H1 (cell line): ENCODE measurements at regions not wholly inside any gene's neighbourhood (a gene's known extent, or its start where the extent isn't known, plus 50 kb on each side); places are given as distances from the start of the nearest gene placed in this dataset.

Experiments
- CTCF ChIA-PET: fragments of 300-600 bp; sonication (Branson Sonifier 250); formaldehyde crosslinking; loops from one replicate; lab custom pipeline; 2021; ENCODE audit not compliant: partially characterized antibody; lab: Charles Lee
- POLR2A ChIA-PET: fragments of 300-600 bp; sonication (Branson Sonifier 250); formaldehyde crosslinking; loops from one replicate; lab custom pipeline; 2021; ENCODE audit warnings: inconsistent platforms; ENCODE audit not compliant: partially characterized antibody; lab: Charles Lee
- DNase-seq, 2 experiments: peaks; one replicate each; pipeline versions ENCODE4 v3.0.0 to v3.0.0-alpha.2; 2010 to 2022; ENCODE audit warnings: low spot score in 2 of 2, low read depth in 1 of 2, mixed read lengths in 1 of 2
- FAIRE-seq: peaks from 2 replicates; lab custom pipeline; 2011; peaks lifted over from hg19 to GRCh38; lab: Jason Lieb, UNC
- H2AFZ ChIP-seq: 2 replicates; pipeline ENCODE4 v1.8.1; 2012; ENCODE audit warnings: low read length, inconsistent platforms
- H2AK5ac ChIP-seq: 2 replicates; pipeline ENCODE4 v1.6.1; 2013; ENCODE audit warnings: low read depth, low read length
- H2BK120ac ChIP-seq: replicated peaks from 2 replicates; pipeline ENCODE3; 2013; ENCODE audit warnings: low read depth, low read length, inconsistent platforms
- H2BK12ac ChIP-seq: 2 replicates; pipeline ENCODE4 v1.6.1; 2013; ENCODE audit warnings: low read depth, low read length
- H2BK15ac ChIP-seq: 2 replicates; pipeline ENCODE4 v1.6.1; 2013; ENCODE audit warnings: low read length
- H2BK20ac ChIP-seq: 2 replicates; pipeline ENCODE4 v1.6.1; 2013; ENCODE audit warnings: low read length
- H2BK5ac ChIP-seq: 2 replicates; pipeline ENCODE4 v1.6.1; 2013; ENCODE audit warnings: low read depth, low read length
- H3K14ac ChIP-seq: 2 replicates; pipeline ENCODE4 v1.6.1; 2013; ENCODE audit warnings: inconsistent platforms; ENCODE audit not compliant: insufficient read length
- H3K18ac ChIP-seq: 2 replicates; pipeline ENCODE4 v1.6.1; 2013; ENCODE audit warnings: low read length; ENCODE audit errors: extremely low read depth
- H3K23ac ChIP-seq: 2 replicates; pipeline ENCODE4 v1.6.1; 2013; ENCODE audit warnings: inconsistent platforms; ENCODE audit not compliant: insufficient read length
- H3K23me2 ChIP-seq: 2 replicates; pipeline ENCODE4 v1.6.1; 2013; ENCODE audit warnings: low read depth, low read length
- H3K27ac ChIP-seq: 2 replicates; pipeline ENCODE4 v1.6.1; 2011; ENCODE audit warnings: low read depth, low read length, inconsistent platforms
- H3K27me3 ChIP-seq, 4 experiments: replicated peaks in 1 of 4; 1 replicate in 1 of 4; 2 replicates in 3 of 4; pipeline versions ENCODE4 v1.6.1 to v1.8.1; 2011 to 2013; ENCODE audit warnings: low read length in 3 of 4, mild to moderate bottlenecking in 3 of 4, inconsistent platforms in 2 of 4, mixed read lengths in 2 of 4, moderate library complexity in 1 of 4; ENCODE audit not compliant: control insufficient read depth in 3 of 4, insufficient read depth in 3 of 4; ENCODE audit errors: extremely low read depth in 1 of 4
- H3K36me3 ChIP-seq, 4 experiments: 2 replicates each; pipeline versions ENCODE4 v1.6.1 to v1.8.1; 2011 to 2013; ENCODE audit warnings: mild to moderate bottlenecking in 4 of 4, low read length in 3 of 4, moderate library complexity in 2 of 4, control low read depth in 1 of 4, inconsistent platforms in 1 of 4; ENCODE audit not compliant: insufficient read depth in 4 of 4, control insufficient read depth in 2 of 4
- H3K4ac ChIP-seq: replicated peaks from 2 replicates; pipeline ENCODE3; 2013; ENCODE audit warnings: low read length, low read depth, mixed read lengths, inconsistent platforms; ENCODE audit not compliant: insufficient read length
- H3K4me1 ChIP-seq, 4 experiments: replicated peaks in 1 of 4; 1 replicate in 1 of 4; 2 replicates in 3 of 4; pipeline versions ENCODE4 v1.6.1 to v1.8.1; 2011 to 2013; ENCODE audit warnings: low read length in 3 of 4, inconsistent platforms in 2 of 4, mixed read lengths in 1 of 4; ENCODE audit not compliant: insufficient read depth in 4 of 4, control insufficient read depth in 3 of 4
- H3K4me2 ChIP-seq, 2 experiments: 2 replicates each; pipeline versions ENCODE4 v1.6.1 to v1.8.1; 2011 to 2013; ENCODE audit warnings: low read depth in 2 of 2, low read length in 2 of 2, control low read depth in 1 of 2, inconsistent platforms in 1 of 2, mild to moderate bottlenecking in 1 of 2; ENCODE audit not compliant: insufficient read depth in 1 of 2
- H3K4me3 ChIP-seq, 4 experiments: fragments of 200-600, 300-600 bp in 1 of 4; sonication (generic), shearing (Covaris generic), sonication (Bioruptor Twin) in 1 of 4; 2 replicates each; pipeline versions ENCODE4 v1.5.1 to v1.8.1; 2011 to 2016; ENCODE audit warnings: low read length in 4 of 4, low read depth in 3 of 4, control low read depth in 2 of 4, inconsistent platforms in 2 of 4, mild to moderate bottlenecking in 2 of 4, mixed read lengths in 1 of 4, moderate library complexity in 1 of 4; ENCODE audit not compliant: insufficient read depth in 2 of 4; ENCODE audit errors: extremely low read depth in 1 of 4
- H3K56ac ChIP-seq: replicated peaks from 2 replicates; pipeline ENCODE3; 2013; ENCODE audit warnings: low read depth, mild to moderate bottlenecking, mixed read lengths, low read length, inconsistent platforms; ENCODE audit not compliant: insufficient read length
- H3K79me1 ChIP-seq: 2 replicates; pipeline ENCODE4 v1.6.1; 2013; ENCODE audit warnings: low read depth, low read length, control low read depth
- H3K79me2 ChIP-seq, 2 experiments: 2 replicates each; pipeline versions ENCODE4 v1.6.1 to v1.8.1; 2012 to 2013; ENCODE audit warnings: low read length in 2 of 2, mild to moderate bottlenecking in 2 of 2, inconsistent platforms in 1 of 2; ENCODE audit not compliant: insufficient read depth in 2 of 2, control insufficient read depth in 1 of 2
- H3K9ac ChIP-seq, 4 experiments: replicated peaks in 1 of 4; 1 replicate in 1 of 4; 2 replicates in 3 of 4; pipeline versions ENCODE4 v1.6.1 to v1.8.1; 2011 to 2013; ENCODE audit warnings: low read depth in 3 of 4, low read length in 3 of 4, control low read depth in 2 of 4, mild to moderate bottlenecking in 2 of 4, moderate library complexity in 2 of 4, inconsistent platforms in 1 of 4; ENCODE audit errors: extremely low read depth in 1 of 4
- H3K9me3 ChIP-seq, 2 experiments: 2 replicates each; pipeline versions ENCODE4 v1.6.1 to v1.8.1; 2012 to 2013; ENCODE audit warnings: mild to moderate bottlenecking in 2 of 2, moderate library complexity in 2 of 2, control low read depth in 1 of 2, inconsistent platforms in 1 of 2, low read depth in 1 of 2, low read length in 1 of 2, mixed read lengths in 1 of 2; ENCODE audit not compliant: insufficient read depth in 2 of 2
- H4K20me1 ChIP-seq, 2 experiments: replicated peaks in 1 of 2; 2 replicates each; pipeline versions ENCODE3 to v1.8.1; 2011 to 2013; ENCODE audit warnings: inconsistent platforms in 2 of 2, low read length in 2 of 2, mild to moderate bottlenecking in 1 of 2; ENCODE audit not compliant: insufficient read depth in 2 of 2, control insufficient read depth in 1 of 2
- H4K5ac ChIP-seq: 2 replicates; pipeline ENCODE4 v1.6.1; 2013; ENCODE audit warnings: low read length, low read depth, mixed read lengths, inconsistent platforms; ENCODE audit not compliant: insufficient read length
- H4K8ac ChIP-seq: 2 replicates; pipeline ENCODE4 v1.8.0; 2013; ENCODE audit warnings: mild to moderate bottlenecking, moderate library complexity, low read length, inconsistent platforms; ENCODE audit not compliant: insufficient read depth; ENCODE audit errors: extremely low read depth
- H4K91ac ChIP-seq: replicated peaks from 2 replicates; pipeline ENCODE3; 2013; ENCODE audit warnings: low read length, mixed read lengths, inconsistent platforms; ENCODE audit not compliant: insufficient read length
- BCL11A ChIP-seq, 2 experiments: IDR thresholded peaks; one replicate each; pipeline ENCODE4 v1.6.1; 2011; ENCODE audit warnings: low read depth in 2 of 2, low read length in 2 of 2, mild to moderate bottlenecking in 2 of 2
- CREB1 ChIP-seq: IDR thresholded peaks from 2 replicates; pipeline ENCODE4 v1.6.1; 2012; ENCODE audit warnings: inconsistent platforms
- E2F6 ChIP-seq: IDR thresholded peaks from 2 replicates; pipeline ENCODE4 v1.6.1; 2012; ENCODE audit warnings: inconsistent platforms
- FOSL1 ChIP-seq: IDR thresholded peaks from 2 replicates; pipeline ENCODE4 v1.6.1; 2011; ENCODE audit warnings: mild to moderate bottlenecking, low read depth, low read length, moderate library complexity; ENCODE audit not compliant: insufficient read depth
- JUND ChIP-seq: IDR thresholded peaks from 2 replicates; pipeline ENCODE4 v1.6.1; 2011; ENCODE audit warnings: mild to moderate bottlenecking, improper control_type of control experiment, low read length
- NRF1 ChIP-seq: IDR thresholded peaks from 2 replicates; pipeline ENCODE4 v1.6.1; 2011; ENCODE audit warnings: mild to moderate bottlenecking, low read depth, low read length, improper control_type of control experiment
- RNF2 ChIP-seq: fragments of 200-900, 300-1000 bp; sonication (generic); IDR thresholded peaks from 2 replicates; pipeline ENCODE4 v1.7.1; 2016; ENCODE audit warnings: borderline replicate concordance, low read depth, mild to moderate bottlenecking, antibody characterized with exemption, low read length; ENCODE audit not compliant: poor library complexity, severe bottlenecking; ENCODE audit errors: missing control alignments
- SP4 ChIP-seq: IDR thresholded peaks from 2 replicates; pipeline ENCODE4 v1.6.1; 2012; ENCODE audit warnings: low read length, inconsistent platforms
- SRF ChIP-seq: IDR thresholded peaks from 2 replicates; pipeline ENCODE4 v1.6.1; 2011; ENCODE audit warnings: mild to moderate bottlenecking, low read depth, low read length, moderate library complexity
- WGBS, 2 experiments: shearing (Covaris generic) in 1 of 2; methylation state at CpG; one replicate each; pipeline versions ENCODE4 v1.1.6 to v1.1.7; 2013 to 2015; ENCODE audit warnings: low lambda C conversion rate in 2 of 2, mixed read lengths in 2 of 2, inconsistent platforms in 1 of 2, low coverage in 1 of 2, missing lambda C conversion rate in 1 of 2; ENCODE audit not compliant: insufficient replicate concordance in 2 of 2, insufficient coverage in 1 of 2, insufficient read length in 1 of 2; ENCODE audit errors: extremely low coverage in 1 of 2, missing lambda C conversion rate in 1 of 2; 5-methylcytosine and 5-hydroxymethylcytosine counted together

- no peak overlapping the region for H3K23ac ChIP-seq
- no peaks in the 10 kb centered on the region for H3K27me3 ChIP-seq
Observed at GRCh38 chr10:45163315-45163975, 152.0 kb downstream of the OR13A1 start.

More at GRCh38 chr10:45163315-45163975, 152.0 kb downstream of the OR13A1 start:
- Histone ChIP-seq H2AFZ (no peak overlapping the region), H3K79me2 (no peaks in the 10 kb centered on the region), H3K4me3 (no peak overlapping the region), H4K20me1 (no peaks in the 10 kb centered on the region), H3K4me1 (no peaks in the 10 kb centered on the region), H3K4ac (no peak overlapping the region), H4K5ac (no peak overlapping the region), H3K14ac (no peak overlapping the region), H2AK5ac (no peak overlapping the region), H3K79me1 (no peaks in the 10 kb centered on the region), H2BK120ac (no peak overlapping the region), H2BK5ac (no peak overlapping the region), H3K4me2 (no peak overlapping the region), H3K27ac (no peak overlapping the region), H3K36me3 (no peaks in the 10 kb centered on the region), H2BK20ac (no peak overlapping the region), H2BK12ac (no peak overlapping the region), H3K23me2 (no peaks in the 10 kb centered on the region), H3K18ac (no peak overlapping the region), H3K9ac (no peak overlapping the region), H3K56ac (no peak overlapping the region), H2BK15ac (no peak overlapping the region), H4K8ac (no peak overlapping the region), H3K9me3 (no peaks in the 10 kb centered on the region), H4K91ac (no peak overlapping the region)
- ChIA-PET CTCF (no interaction called here), POLR2A (no interaction called here)
- WGBS, 2 experiments: 98% methylated on average over 3 of the region's 3 CpGs; no CpG with 5 or more reads in 1 of the 2 experiments
- DNase-seq (no peak), FAIRE-seq (no peak)
- TF ChIP-seq RNF2 (no peak), CREB1 (no peak), FOSL1 (no peak), SRF (no peak), JUND (no peak), SP4 (no peak), BCL11A (IDR thresholded peaks at IDR 0.05; ENCODE audit: low read depth in 2 of 2, low read length in 2 of 2) (no peak), E2F6 (no peak), NRF1 (no peak)
